ENCODE measurements at regions not wholly inside any gene's neighbourhood (a gene's known extent, or its start where the extent isn't known, plus 50 kb on each side); places are given as distances from the start of the nearest gene placed in this dataset.

DNA sequence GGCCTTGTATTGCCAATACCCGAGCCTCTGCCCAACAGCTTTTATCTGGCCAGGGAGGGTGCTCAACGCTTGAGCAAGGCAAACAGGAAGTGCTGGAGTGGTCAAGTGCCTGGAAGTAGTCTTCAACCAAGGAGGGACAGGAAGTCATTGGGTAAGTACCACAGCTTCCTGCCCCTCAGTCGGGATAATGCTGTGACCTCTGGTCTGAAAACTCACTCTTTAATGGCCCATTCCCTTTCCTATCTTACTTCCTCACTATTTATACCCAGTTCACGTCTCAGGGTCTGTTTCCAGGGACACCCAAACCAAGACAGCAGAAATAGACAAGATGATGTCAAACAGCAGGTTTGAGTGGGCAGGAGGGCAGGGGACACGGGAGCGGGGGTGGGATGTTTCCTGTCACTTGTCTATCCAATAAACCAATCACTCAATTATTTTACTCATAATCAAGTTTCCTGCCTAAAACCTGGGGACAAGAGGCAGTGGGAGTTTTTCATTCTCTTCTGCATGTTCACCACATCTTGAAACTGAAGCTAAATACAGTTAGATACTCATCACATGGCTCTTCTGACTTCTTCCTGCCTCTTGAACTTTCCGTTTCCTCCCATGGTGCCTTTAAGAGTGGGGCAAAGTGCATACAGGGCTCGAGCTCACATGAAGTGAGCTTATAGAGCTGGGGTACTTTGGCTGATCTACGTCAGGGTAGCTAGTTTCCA, 68.9 kb upstream of the CAB39 start:
- no peak for DNase-seq

DNA sequence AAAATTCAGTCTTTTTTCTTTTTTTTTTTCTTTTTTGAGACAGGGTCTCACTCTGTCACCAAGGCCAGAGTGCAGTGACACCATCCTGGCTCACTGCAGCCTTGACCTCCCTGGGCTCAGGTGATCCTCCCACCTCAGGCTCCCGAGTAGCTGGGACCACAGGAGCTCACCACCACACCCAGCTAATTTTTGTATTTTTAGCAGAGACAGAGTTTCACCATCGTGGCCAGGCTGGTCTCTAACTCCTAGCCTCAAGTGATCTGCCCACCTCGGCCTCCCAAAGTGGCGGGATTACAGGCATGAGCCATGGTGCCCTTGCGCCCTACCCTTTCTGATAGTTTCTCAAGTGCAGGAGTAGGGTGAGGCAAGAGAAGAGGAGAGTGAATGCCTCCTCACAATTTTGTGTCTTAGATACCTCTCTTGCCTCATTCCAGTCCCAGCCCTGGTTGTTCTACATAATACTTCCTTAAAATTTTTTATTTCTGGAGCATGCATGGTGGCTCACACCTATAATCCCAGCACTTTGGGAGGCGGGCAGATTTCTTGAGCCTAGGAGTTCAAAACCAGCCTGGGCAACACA, 68.2 kb upstream of the CAB39 start:
- no peak for DNase-seq

DNA sequence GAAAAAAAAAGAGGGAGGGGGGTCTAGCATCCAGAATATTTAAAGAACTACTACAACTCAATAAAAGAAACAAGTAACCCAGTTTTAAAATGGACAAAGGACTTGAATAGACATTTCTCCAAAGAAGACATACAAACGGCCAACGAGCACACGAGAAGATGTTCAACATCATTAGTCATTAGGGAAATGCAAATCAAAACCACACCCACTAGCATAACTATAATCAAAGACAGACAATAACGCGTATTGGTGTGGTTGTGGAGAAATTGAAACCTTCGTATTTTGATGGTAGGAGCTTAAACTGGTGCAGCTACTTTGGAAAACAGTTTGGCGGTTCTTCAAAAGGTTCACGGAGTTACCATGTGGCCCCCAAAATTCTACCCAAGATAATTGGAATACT, 64.3 kb upstream of the CAB39 start:
- DNase-seq: no peak

DNA sequence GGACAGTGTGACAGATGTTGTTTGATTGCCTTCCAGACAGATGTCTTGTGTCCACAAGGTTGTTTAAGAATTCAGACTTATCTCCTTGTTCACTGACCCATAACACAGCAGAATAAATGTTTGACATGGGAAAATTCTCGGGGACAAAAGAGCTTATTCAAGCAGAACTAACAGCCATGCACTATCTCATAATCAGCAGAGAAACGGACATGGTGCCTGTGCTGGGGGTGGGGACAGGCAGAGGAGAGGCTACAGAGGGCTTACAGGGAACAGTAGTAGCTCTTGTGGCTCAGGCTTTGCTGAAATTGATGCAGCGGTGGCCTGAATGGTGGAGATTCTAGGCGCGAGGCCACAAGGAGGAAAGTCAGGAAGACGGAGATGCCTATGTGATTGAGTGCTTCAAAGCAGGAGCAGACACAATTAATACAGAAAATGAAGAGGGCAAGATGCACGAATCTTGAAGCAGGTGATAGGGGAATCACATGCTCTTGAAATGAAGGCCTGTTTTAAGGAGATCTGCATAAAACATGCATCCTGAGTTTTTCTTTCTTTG, 62.0 kb upstream of the CAB39 start:
- DNase-seq: peak; percentile 84

DNA sequence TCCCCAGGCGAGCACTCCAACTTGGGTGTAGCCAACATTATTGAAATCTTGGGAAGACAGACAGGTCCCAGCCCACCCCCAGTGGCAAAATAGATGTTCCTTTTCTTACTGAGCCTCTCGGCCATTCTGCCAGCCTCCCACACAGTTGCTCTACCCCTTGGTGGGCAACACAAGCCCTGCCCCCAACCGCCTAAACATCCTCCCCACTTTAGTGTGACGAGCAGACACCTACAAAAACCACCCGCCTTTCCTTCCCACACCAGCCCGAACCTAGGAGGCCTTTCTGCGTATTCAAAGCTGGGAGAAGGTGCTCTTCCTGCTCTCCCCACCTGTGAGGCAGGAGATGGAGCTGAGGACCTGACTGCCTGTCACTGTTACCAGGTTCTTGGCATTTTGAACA, 58.6 kb upstream of the CAB39 start:
- no peak for DNase-seq

DNA sequence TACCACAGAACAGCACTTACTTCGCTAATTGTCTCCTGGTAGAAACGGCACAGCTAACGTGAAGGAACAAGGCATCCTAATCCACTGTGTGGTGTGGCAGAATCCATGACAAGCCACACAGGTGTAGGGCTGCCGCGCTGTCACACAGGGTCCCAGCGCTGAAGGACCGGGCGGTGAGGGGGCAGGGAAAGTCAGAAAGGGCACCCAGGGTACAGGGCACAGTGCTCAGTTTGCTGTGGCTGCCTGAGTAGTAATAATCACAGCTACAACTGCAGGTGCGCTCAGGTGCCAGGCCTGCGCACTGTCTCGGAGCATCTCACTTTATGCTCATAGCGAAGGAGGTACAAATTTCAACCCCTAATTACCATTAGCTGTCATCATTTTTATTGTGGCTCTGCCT, 55.2 kb upstream of the CAB39 start:
- DNase-seq: no peak

DNA sequence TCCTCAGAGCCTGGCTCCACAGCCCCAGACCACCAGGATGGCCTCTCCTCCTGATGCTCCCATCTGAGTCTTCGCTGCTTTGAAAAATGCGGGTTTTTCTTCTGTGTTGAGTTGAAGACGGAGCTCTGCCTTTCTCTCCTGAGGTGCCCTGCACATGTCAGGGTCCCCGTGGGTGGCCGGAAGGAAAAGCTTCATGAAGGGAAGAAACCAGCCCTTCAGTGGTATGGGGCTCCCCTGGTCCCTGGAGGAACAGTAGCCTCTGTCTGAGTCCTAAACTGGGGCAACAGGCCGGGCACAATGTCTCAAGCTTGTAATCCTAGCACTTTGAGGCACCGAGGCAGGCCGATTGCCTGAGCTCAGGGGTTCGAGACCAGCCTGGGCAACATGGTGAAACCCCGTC, 54.7 kb upstream of the CAB39 start:
- no peak for DNase-seq

DNA sequence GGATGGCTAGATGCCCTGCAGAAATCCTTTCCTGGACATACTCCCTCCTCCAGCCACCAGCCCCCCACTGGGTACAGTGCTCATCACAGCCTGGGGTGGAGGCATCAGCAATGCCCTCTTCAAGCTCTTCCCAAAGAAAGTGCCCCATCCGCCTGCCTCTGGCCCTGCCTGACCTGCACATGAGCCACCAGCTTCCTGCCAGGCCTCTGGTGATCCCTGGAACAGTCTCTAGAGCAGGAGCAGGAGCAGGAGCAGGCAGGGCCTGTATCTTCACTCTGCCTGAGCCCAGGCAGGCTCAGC, 54.1 kb upstream of the CAB39 start:
- DNase-seq: no peak

DNA sequence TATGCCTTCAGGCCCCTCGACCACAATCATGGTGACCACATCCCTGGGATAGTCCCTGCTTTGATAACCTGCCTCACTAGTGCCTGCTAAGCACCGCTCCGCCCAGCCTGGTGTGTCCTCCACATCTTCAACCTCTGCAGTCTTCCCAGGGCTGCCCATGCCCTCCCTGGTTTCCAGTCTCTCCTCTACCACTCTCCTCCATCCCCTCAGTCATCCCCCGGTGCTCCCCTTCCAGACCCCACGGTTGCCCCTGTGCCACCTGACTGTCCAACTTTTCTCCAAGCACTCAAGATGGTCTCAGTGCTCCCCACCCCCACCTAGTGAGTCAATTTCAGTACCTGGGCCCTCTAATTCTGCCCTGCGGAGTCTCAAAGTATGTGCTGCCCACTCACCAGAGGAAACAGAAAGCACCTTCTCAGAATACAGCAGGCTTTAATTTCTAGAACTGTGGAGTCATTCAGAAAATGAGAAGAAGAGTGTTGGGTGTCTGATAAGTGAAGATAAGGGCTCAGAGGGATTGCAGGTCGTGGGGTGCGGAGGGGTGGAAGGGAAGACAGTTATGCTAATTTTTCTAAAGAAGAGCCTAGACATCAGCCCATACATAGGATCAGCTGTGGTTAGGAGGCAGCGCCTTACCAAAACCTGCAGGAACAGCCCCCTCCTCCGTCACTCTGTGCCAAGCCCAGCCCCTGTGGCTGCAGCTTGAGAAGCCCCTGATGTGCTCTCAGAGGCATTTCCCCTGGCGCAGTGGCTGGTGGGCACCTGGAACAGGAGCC, 53.6 kb upstream of the CAB39 start:
- no peak for DNase-seq

DNA sequence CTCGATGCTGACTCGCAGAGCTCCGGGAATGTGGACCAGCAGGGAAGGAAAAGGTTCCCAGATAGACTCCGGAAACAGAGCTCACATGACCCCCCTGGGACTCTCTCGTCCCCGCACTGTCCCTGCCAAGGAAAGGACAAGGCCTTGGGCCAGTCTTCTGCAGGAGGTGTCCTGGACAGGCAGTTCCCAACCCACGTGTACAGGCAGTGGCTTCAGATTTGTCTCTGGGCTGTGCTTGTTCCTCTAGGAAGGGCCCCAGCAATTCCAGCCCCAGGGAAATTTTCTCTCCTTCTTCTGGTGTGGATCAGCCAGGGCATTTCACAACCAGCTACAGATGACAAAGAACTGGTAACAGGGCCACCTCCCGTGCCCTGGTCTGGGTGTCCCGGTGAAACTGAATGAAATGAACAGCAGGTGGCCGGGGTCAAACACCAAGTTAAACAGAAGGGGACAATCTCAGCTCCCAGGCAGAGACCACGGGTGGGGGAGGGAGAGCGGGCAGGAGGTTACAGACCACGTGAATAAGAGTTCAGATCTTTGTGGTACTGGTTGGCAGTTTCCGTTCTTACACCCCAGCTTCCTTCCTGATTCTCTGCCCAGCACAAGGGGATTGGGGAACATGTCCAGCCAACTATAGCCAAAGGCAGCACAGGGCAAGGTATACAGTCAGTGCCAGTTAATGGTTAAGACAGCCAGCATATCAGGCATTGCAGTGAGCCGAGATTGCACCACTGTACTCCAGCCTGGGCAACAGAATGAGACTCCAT, 52.2 kb upstream of the CAB39 start:
- DNase-seq: no peak

DNA sequence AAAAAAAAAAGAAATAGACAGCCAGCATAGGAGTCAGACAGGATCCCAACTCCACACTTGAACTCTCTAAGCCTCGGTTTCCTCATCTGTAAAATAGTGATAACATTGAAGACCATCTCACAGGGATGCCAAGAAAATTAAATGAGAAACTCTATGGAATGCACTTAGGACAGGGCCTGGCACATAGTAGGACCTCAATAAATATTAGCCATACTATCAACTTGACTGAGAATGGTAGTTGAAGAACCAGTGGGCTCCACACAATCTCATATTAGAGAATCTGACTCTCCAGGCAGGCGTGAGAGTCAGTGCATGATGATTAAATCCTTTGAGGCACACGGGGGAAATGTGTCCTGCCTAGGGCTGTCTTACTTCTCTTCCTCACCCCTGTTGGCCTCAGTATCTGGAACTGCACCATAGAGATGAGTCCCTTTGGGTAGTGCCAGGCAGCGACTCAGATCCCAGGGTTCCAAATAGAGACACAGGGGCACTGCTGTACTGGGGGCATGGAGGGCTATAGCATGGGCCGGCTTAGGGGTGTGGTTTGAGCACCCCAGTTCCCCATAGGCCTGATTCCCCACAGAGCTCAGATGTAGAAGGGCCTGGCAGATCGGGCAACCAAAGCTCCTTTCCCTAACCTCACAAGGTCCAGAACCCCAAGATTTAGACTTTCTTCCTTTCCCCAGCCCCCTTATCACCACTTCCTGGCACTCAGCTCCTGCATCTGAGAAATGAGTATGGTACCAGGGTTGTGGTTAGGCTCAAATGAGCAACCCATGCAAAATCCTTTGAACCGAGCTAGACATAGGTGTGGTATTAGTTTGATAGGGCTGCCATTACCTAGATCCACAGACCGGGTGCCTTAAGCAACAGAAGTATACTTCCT, 51.3 kb upstream of the CAB39 start:
- no peak for DNase-seq
